H9 (cell line): ENCODE measurements at regions not wholly inside any gene's neighbourhood (a gene's known extent, or its start where the extent isn't known, plus 50 kb on each side); places are given as distances from the start of the nearest gene placed in this dataset.

Experiments
- DNase-seq: peaks from one replicate; pipeline ENCODE4 v3.0.0-alpha.2; 2017
- H2AFZ ChIP-seq: one replicate; pipeline ENCODE4 v1.6.1; 2013; ENCODE audit warnings: mild to moderate bottlenecking, low read length, control low read depth, moderate library complexity
- H2AK5ac ChIP-seq: 2 replicates; pipeline ENCODE4 v1.6.1; 2013; ENCODE audit warnings: low read length, control low read depth, mixed read lengths; ENCODE audit not compliant: insufficient read length
- H2BK120ac ChIP-seq: one replicate; pipeline ENCODE4 v1.6.1; 2013; ENCODE audit warnings: low read depth, mild to moderate bottlenecking, low read length, control low read depth, inconsistent platforms; ENCODE audit not compliant: poor library complexity, severe bottlenecking
- H2BK12ac ChIP-seq: 2 replicates; pipeline ENCODE4 v1.6.1; 2013; ENCODE audit warnings: low read length, control low read depth, mixed read lengths, low read depth; ENCODE audit not compliant: insufficient read length
- H2BK15ac ChIP-seq: 2 replicates; pipeline ENCODE4 v1.6.1; 2013; ENCODE audit warnings: low read depth, low read length, control low read depth
- H2BK20ac ChIP-seq: one replicate; pipeline ENCODE4 v1.6.1; 2013; ENCODE audit warnings: low read depth, mild to moderate bottlenecking, low read length, control low read depth, inconsistent platforms; ENCODE audit not compliant: poor library complexity, severe bottlenecking
- H2BK5ac ChIP-seq: 2 replicates; pipeline ENCODE4 v1.6.1; 2013; ENCODE audit warnings: low read length, control low read depth, mixed read lengths; ENCODE audit not compliant: insufficient read length
- H3K14ac ChIP-seq: 2 replicates; pipeline ENCODE4 v1.6.1; 2013; ENCODE audit warnings: low read length, control low read depth; ENCODE audit not compliant: insufficient read depth
- H3K18ac ChIP-seq: 2 replicates; pipeline ENCODE4 v1.6.1; 2013; ENCODE audit warnings: low read depth, mild to moderate bottlenecking, mixed read lengths, low read length, control low read depth; ENCODE audit not compliant: insufficient read length
- H3K23ac ChIP-seq: 2 replicates; pipeline ENCODE4 v1.6.1; 2013; ENCODE audit warnings: low read length, control low read depth, mixed read lengths, low read depth; ENCODE audit not compliant: insufficient read length
- H3K23me2 ChIP-seq: 2 replicates; pipeline ENCODE4 v1.6.1; 2013; ENCODE audit warnings: low read depth, mild to moderate bottlenecking, mixed read lengths, low read length, control low read depth; ENCODE audit not compliant: insufficient read length, poor library complexity, severe bottlenecking
- H3K27ac ChIP-seq: 2 replicates; pipeline ENCODE4 v1.5.1; 2013; ENCODE audit warnings: low read length, control low read depth, mixed read lengths, low read depth; ENCODE audit not compliant: insufficient read length
- H3K27me3 ChIP-seq: 2 replicates; pipeline ENCODE4 v1.6.1; 2013; ENCODE audit warnings: low read length, control low read depth, inconsistent platforms; ENCODE audit not compliant: insufficient read depth
- H3K4ac ChIP-seq: 2 replicates; pipeline ENCODE4 v1.6.1; 2013; ENCODE audit warnings: low read depth, mild to moderate bottlenecking, control low read depth, inconsistent platforms, low read length, moderate library complexity
- H3K4me1 ChIP-seq: 2 replicates; pipeline ENCODE4 v1.6.1; 2013; ENCODE audit warnings: low read length, control low read depth, inconsistent platforms; ENCODE audit not compliant: insufficient read depth
- H3K4me2 ChIP-seq: 2 replicates; pipeline ENCODE4 v1.6.1; 2013; ENCODE audit warnings: low read length, control low read depth, mixed read lengths; ENCODE audit not compliant: insufficient read length, insufficient read depth
- H3K56ac ChIP-seq: 2 replicates; pipeline ENCODE4 v1.6.1; 2013; ENCODE audit warnings: low read depth, mild to moderate bottlenecking, mixed read lengths, low read length, control low read depth; ENCODE audit not compliant: insufficient read length
- H3K79me1 ChIP-seq: 2 replicates; pipeline ENCODE4 v1.6.1; 2013; ENCODE audit warnings: low read depth, mild to moderate bottlenecking, moderate library complexity, low read length, control low read depth, inconsistent platforms; ENCODE audit not compliant: insufficient read depth, poor library complexity, severe bottlenecking
- H3K79me2 ChIP-seq: 2 replicates; pipeline ENCODE4 v1.6.1; 2013; ENCODE audit warnings: low read length, control low read depth, inconsistent platforms; ENCODE audit not compliant: insufficient read depth
- H3K9ac ChIP-seq: 2 replicates; pipeline ENCODE4 v1.6.1; 2013; ENCODE audit warnings: low read length, control low read depth, mixed read lengths; ENCODE audit not compliant: insufficient read length; ENCODE audit errors: extremely low read depth
- H3K9me3 ChIP-seq: one replicate; pipeline ENCODE4 v1.6.1; 2013; ENCODE audit warnings: low read depth, low read length, inconsistent platforms; ENCODE audit not compliant: control insufficient read depth
- H3T11ph ChIP-seq: one replicate; pipeline ENCODE4 v1.6.1; 2013; ENCODE audit warnings: mild to moderate bottlenecking, low read length, control low read depth, inconsistent platforms
- H4K20me1 ChIP-seq: one replicate; pipeline ENCODE4 v1.6.1; 2013; ENCODE audit not compliant: control insufficient read depth, insufficient read length, insufficient read depth
- H4K5ac ChIP-seq: 2 replicates; pipeline ENCODE4 v1.6.1; 2013; ENCODE audit warnings: low read depth, mild to moderate bottlenecking, mixed read lengths, low read length, control low read depth; ENCODE audit not compliant: insufficient read length
- H4K8ac ChIP-seq: replicated peaks from 2 replicates; pipeline ENCODE4 v1.6.1; 2013; ENCODE audit warnings: low read length, control low read depth, mixed read lengths, low read depth; ENCODE audit not compliant: insufficient read length
- H4K91ac ChIP-seq: 2 replicates; pipeline ENCODE4 v1.6.1; 2013; ENCODE audit warnings: low read depth, mild to moderate bottlenecking, moderate library complexity, mixed read lengths, low read length, control low read depth; ENCODE audit not compliant: insufficient read length
- H3K27ac Mint-ChIP-seq, 3 experiments: 2 replicates in 2 of 3; 3 replicates in 1 of 3; pipeline ENCODE4 v1.8.0; 2020 to 2021; ENCODE audit warnings: mixed read lengths in 3 of 3, mild to moderate bottlenecking in 1 of 3, moderate library complexity in 1 of 3
- H3K27me3 Mint-ChIP-seq: 2 replicates; pipeline ENCODE4 v1.8.0; 2021; ENCODE audit warnings: low read depth, mild to moderate bottlenecking, moderate library complexity, mixed read lengths
- H3K36me3 Mint-ChIP-seq, 3 experiments: 2 replicates in 2 of 3; 3 replicates in 1 of 3; pipeline ENCODE4 v1.8.0; 2020 to 2021; ENCODE audit warnings: low read depth in 3 of 3, mixed read lengths in 3 of 3; ENCODE audit not compliant: insufficient read depth in 1 of 3
- H3K4me1 Mint-ChIP-seq, 2 experiments: 2 replicates each; pipeline ENCODE4 v1.8.0; 2020; ENCODE audit warnings: mixed read lengths in 2 of 2
- H3K4me3 Mint-ChIP-seq, 2 experiments: 2 replicates in 1 of 2; 3 replicates in 1 of 2; pipeline ENCODE4 v1.8.0; 2020 to 2021; ENCODE audit warnings: mild to moderate bottlenecking in 2 of 2, mixed read lengths in 2 of 2, moderate library complexity in 1 of 2
- H3K9me3 Mint-ChIP-seq, 2 experiments: 2 replicates in 1 of 2; 3 replicates in 1 of 2; pipeline ENCODE4 v1.8.0; 2020; ENCODE audit warnings: mild to moderate bottlenecking in 2 of 2, mixed read lengths in 2 of 2, moderate library complexity in 1 of 2
- WGBS: extraction: QIAGEN DNeasy Blood & Tissue Kit; methylation state at CpG from one replicate; pipeline ENCODE4 v1.1.7; 2013; ENCODE audit warnings: missing lambda C conversion rate, low lambda C conversion rate, mixed read lengths; ENCODE audit not compliant: insufficient read length; ENCODE audit errors: extremely low coverage; 5-methylcytosine and 5-hydroxymethylcytosine counted together
- TF ChIP-seq, protein P1 (sequence below): fragments of 200-600 bp; sonication (generic); conservative IDR thresholded peaks from 3 replicates; pipeline ENCODE4 v1.8.0; 2021; ENCODE audit warnings: antibody characterized with exemption, mild to moderate bottlenecking

DNA sequence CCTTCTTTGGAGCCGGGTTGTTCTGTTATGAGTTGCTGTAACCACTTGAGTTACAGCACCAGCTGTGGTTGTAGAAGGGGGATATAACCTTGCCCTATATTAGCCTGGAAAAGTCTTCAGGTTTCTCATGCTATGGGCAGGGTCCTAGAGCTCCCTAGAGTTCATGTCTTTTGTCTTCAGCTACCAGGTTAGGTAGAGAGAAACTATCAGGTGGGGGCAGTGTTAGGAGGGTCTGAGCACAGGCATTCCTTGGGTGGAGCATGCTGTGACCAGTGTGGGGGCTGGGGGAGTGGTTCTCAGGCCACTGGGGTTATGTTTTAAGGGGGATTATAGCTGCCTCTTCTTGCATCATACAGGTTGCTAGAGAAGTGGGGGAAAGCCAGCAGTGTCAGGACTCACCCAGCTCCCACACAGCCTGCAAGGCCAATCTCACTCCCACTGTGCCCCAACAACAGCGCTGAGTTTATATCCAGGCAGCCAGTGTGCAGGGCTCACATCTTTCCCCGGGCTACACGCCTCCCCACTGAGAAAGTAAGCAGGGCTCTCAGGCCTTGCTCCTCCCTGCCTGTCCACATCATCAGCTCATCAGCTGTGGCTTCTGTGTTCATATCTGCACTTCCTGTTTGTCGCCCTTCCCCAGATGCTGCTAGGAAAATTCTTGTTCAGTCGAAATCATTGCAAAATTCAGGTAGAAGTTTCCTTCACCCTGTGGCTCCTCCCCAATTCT, 133.8 kb upstream of the NRXN1 start:
- Histone ChIP-seq H3K79me1 (no peaks in the 10 kb centered on the region), H2BK5ac (no peak overlapping the region), H3K14ac (no peak overlapping the region), H3K9me3 (no peaks in the 10 kb centered on the region), H3K23me2 (no peaks in the 10 kb centered on the region), H4K5ac (no peak overlapping the region), H3K18ac (no peak overlapping the region), H3K4me1 (no peaks in the 10 kb centered on the region), H3K56ac (no peak overlapping the region), H3K4me2 (no peak overlapping the region), H3K27me3 (no peaks in the 10 kb centered on the region), H2AFZ (no peak overlapping the region), H3K4ac (no peak overlapping the region), H3K9ac (no peak overlapping the region), H3K27ac (no peak overlapping the region), H2BK20ac (no peak overlapping the region), H2BK120ac (no peak overlapping the region), H2BK15ac (no peak overlapping the region), H4K8ac (no peak overlapping the region), H4K20me1 (no peaks in the 10 kb centered on the region), H3K23ac (no peak overlapping the region), H2AK5ac (no peak overlapping the region), H3T11ph (no peak overlapping the region), H3K79me2 (no peaks in the 10 kb centered on the region), H2BK12ac (no peak overlapping the region), H4K91ac (no peak overlapping the region)
- DNase-seq, result no peak
- Mint-ChIP-seq H3K4me3 (no peak overlapping the region), H3K27ac (peak overlapping the region; percentile 47 to 86 (median 63); a peak in 4 of 7 replicates), H3K36me3 (no peaks in the 10 kb centered on the region), H3K27me3 (no peaks in the 10 kb centered on the region), H3K9me3 (no peaks in the 10 kb centered on the region), H3K4me1 (peaks cover 19 to 22% of the 10 kb centered on the region in 2 experiments)
- WGBS, result no CpG with 5 or more reads among the region's 6 CpGs
- TF ChIP-seq, protein P1, sequence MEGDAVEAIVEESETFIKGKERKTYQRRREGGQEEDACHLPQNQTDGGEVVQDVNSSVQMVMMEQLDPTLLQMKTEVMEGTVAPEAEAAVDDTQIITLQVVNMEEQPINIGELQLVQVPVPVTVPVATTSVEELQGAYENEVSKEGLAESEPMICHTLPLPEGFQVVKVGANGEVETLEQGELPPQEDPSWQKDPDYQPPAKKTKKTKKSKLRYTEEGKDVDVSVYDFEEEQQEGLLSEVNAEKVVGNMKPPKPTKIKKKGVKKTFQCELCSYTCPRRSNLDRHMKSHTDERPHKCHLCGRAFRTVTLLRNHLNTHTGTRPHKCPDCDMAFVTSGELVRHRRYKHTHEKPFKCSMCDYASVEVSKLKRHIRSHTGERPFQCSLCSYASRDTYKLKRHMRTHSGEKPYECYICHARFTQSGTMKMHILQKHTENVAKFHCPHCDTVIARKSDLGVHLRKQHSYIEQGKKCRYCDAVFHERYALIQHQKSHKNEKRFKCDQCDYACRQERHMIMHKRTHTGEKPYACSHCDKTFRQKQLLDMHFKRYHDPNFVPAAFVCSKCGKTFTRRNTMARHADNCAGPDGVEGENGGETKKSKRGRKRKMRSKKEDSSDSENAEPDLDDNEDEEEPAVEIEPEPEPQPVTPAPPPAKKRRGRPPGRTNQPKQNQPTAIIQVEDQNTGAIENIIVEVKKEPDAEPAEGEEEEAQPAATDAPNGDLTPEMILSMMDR, result no peak
